ENCODE measurements at regions not wholly inside any gene's neighbourhood (a gene's known extent, or its start where the extent isn't known, plus 50 kb on each side); places are given as distances from the start of the nearest gene placed in this dataset.

DNA sequence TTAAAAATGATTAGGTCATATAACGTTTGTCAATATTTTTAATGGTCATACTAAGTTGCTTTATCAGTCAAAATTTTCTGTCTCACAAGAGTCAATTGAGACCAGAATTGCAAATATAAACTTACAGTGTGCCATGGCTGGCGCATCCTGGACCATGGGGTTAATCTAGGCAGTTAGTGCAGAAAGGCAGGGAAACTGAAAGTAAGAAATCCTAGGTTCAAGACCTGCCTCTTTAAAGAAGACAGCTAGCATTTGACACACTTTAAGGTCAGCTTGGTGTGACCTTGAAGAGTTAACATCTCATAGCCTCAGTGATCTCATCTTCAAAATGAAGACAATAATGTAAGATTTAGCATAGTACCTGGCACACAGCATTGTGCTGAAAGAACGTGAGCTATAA, 210.0 kb upstream of the DAB1 start:
- no peak for DNase-seq (ENCODE audit: low read depth)

DNA sequence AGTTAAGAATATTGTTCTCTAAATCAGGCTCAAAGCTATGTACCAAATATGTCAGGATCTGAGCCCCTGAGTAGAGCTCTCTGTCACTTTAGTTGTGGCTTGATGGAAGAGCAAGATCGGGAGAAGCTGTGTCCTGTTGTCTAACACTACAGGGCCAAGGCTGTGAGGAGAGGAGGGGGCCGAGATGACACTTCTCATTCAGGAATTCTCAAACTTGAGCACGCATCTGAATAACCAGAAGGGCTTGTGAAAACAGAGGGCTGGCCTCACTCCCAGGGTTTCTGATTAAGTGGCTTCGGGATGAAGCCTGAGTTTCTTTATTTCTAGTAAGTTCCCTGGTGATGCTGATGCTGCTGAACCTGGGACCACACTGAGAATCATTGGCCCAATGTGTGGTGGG, 209.2 kb upstream of the DAB1 start:
- no peak for DNase-seq (ENCODE audit: low read depth)

DNA sequence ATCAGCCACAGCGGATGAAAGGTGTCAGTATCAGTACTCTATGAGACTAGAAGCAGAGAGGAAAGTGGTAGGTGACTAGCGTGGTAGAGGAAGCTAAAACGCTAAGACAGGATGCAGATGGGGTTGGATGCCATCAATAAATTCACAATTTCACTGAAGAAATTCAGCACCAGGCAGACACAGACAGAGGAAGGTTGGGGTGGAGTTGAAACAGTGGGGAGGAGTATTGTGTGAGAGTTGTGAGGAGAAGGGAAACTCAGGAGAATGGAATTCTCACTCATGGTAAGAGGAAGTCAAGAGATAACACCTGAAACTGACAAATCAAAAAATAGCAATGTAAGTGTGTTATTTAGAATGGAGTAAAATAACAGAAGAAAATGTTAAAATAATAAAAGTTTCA, 208.5 kb upstream of the DAB1 start:
- DNase-seq (ENCODE audit: low read depth): no peak

DNA sequence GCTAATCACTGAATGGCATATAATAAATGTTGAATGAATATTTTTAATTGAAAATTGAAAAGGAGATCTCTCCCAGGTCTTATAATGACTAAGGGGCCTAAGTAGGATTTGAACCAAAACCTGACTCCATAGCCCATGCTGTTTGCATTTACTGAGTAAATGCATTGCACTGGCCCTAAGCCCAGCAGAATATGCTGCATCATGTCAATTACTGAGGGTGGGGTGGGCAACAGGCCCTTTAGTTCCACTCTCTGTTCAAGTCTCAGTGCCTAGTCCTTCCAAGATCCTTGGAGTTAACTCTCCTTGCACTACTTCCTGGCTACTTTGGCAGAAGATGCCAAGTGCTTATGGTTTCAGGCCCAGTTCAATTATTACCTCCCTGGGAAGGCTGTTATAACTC, 203.8 kb upstream of the DAB1 start:
- DNase-seq (ENCODE audit: low read depth): no peak

DNA sequence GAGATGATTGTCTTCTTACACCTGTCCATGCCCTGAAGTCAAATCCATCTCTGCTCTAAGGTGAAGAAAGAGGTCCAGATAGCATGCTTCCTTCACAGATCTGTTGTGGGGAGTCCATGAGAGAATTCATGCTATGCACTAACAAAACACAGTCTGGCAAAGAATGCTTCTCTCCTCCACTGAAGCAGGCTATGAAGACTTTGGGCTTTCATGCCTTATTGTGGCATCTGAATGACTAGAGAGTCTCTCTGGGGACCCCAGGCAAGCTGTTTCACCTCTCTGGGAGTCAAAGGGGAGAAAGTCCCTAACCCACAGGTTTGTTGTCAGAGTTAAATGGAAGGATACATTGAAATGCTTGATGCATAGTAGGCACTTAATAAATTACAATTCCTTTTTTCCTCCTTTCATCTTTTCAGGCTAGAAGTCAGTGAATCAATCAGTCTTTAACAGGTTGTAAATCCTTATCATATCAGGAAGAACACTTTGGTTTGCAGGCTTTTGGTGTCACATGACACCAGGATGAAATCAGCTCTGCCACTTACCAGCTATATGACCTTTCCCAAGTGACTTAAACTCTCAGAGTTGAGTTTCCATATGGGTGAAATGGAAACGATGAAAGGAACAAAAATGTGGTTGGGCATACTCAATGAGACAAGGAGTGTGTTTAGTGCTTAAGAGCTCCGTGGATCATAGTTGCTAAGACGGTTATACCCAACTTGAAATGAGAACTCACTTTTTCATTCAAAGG, 200.1 kb upstream of the DAB1 start:
- DNase-seq (ENCODE audit: low read depth): no peak

DNA sequence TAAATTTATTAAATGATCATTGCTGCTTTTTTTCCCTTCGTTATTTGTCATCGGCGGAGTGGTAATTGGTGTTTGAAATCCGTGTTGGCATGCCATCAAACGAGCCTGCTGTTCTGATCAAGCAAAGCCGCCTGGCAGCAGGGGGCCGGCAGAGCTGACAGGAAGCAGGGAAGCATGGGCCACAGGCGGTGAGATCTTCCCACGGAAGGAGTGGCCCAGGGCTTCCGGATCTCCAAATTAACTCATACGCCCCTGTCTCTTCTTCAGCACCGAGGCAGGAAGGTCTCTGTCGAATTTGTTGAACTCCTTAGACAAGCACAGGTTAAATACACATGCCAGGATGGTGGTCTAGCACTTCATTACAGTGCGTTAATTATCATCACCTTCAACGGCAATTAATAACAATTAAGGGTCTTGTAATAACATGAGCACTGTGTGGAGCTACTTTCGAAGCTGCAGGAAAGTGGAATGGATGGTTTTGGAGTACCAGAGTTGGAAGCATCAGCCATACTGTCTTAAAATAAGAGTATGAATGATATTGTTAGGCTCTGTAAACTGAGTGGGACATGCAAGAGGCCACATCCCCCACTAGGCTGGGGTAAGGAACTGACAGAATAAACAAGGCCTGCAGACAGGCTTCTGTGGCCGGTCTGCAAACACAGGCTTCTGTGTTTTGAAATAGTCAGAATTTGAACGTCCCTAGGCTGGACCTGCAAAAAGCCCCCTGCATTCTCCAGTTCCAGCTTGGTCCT, 199.4 kb upstream of the DAB1 start:
- DNase-seq (ENCODE audit: low read depth): no peak

DNA sequence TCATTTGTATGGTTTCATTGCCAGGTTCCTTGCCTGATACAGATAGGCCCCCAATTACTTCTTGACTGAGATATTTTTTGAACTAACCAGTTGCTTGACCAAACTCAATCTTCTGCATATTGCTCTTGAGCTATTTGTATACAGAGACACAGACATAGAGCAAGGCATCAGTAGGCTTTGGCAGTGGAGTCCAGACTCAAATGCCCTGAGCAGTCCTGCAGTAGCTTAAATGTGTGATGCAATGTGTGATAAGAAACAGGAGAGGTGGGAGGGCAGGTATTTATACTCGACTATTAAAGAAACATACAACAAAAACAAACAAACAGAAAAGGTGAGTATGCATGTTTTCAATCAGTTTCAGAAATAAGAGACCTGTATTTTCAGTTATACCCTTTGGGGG, 197.9 kb upstream of the DAB1 start:
- DNase-seq (ENCODE audit: low read depth): no peak

DNA sequence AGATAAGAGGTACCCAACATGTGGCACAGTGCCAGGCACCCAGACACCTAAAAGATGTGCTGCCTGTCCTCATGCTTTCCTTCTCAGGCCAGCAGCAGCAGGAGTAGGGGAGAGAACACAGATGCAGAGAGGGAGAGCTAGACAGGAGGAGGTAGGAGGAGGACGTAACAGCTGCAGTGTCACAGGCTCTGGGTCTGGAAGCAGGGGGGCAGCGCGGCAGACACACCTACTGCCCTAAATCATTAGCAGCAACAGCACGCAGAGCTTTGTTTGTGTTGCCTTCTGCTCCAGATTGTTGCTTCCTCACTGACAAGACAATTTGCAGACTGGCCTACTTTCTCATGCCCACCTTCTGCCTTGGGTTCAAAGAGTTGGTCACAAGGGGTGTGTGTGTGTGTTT, 196.7 kb upstream of the DAB1 start:
- no peak for DNase-seq (ENCODE audit: low read depth)

DNA sequence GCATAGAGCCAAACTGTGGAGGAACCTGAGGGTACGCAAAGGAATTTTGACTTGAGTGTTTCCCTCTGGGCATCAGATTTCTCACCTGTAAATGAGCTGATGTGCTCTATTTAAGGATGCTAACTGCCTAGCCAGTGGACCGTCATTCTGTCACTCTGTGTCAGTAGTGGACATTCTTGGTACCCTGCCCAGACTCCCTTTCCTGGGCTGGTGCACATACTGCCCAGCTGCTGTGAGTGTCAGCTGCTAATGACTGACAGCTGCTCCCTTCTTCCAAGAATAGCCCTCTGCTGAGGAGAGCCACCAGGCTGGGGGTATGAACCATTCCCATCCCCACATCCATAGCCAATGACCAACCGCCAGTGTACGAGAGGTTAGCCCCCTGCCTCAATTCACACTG, 193.1 kb upstream of the DAB1 start:
- DNase-seq (ENCODE audit: low read depth): no peak

DNA sequence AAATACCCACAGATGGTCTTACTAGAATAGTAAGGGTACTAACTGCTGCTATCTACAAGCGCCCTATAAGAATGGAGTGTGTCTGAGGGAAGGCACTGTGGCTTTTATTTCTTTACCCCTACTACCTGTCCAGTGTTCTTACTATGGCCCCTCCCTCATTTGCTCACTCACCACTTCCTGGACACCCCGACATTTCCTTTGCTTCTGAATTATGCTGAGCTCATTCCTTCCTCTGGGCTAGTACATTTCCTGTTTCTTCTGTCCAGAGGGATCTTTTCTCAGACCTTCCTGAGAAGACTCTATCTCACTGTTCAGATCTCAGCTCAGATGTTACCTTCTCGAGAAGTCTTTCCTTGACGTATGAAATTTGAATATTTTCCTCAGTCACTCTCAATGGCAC, 192.1 kb upstream of the DAB1 start:
- no peak for DNase-seq (ENCODE audit: low read depth)

DNA sequence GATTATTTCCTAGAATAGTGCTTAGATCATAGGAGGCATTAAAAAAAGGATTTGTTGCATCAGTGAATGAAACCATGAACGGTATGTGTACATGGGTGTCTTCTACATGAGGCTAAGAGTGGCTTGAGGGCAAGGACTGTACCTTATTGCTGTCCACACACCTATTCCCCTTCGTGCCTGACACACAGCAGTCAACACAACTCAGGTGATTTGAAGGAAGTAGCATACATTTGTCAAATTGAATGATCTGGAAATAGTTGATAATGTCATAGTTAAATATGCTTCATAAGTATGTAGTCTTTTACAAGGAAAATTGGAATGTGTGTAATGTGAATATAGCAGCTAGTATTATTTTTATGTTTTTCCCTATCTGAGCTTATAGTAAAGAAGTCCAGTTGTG, 189.0 kb upstream of the DAB1 start:
- DNase-seq (ENCODE audit: low read depth): no peak

DNA sequence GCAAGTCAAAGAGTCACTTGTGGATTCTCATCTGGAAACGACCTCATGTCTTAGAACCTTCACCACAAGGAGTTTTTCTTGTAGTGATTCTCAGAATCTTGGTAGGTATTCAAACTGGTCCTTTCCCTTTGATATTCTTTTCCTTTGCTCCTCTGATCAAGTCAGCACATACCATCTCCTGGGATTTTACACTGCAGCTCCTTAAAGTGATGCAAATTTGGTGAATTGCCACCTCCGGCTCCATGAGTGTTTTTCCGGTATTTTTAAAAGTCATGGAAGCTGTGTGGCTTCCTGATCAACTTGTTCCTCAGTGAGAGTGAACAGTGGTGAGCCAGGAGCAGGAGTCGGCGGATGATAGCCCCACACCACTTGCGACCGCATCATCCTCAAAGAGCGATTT, 182.1 kb upstream of the DAB1 start:
- DNase-seq (ENCODE audit: low read depth): no peak

DNA sequence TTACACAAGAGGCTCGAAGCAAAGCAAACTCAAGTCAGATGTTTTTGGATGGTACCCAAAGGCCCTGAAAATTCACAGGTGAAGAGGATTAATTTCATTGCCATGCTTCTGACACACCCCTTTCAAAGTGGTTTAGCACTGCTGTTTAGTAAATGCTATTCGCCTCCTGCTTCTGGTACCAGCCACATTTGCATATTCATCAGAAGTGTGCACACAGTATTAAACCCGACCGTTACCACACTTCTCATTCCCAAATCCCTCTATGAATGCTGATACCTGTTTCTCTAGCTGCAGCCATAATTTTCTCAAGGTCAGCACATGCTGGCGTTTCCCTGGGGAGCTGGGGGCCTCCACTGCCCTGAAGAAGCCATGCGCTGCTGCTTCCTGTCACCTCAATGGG, 179.8 kb upstream of the DAB1 start:
- no peak for DNase-seq (ENCODE audit: low read depth)

DNA sequence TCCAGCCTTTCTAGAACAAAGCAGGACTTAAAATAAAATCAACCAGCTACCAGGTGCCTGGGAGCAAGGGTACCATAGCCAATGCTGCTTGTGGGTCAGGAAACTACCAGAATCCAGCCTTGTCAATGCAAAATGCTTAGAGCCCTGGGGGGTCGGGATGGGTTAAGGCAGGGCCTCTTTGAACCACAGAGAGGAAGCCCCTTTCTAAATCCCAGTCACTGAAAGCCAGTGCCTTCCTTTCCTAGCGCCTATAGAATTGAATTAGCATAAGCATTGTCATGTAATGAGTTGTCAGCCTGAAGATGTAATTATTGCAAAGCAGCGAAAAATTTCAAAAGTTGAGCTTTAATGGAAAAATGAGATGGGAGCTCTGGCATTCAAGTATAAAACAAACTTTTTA, 176.6 kb upstream of the DAB1 start:
- no peak for DNase-seq (ENCODE audit: low read depth)

DNA sequence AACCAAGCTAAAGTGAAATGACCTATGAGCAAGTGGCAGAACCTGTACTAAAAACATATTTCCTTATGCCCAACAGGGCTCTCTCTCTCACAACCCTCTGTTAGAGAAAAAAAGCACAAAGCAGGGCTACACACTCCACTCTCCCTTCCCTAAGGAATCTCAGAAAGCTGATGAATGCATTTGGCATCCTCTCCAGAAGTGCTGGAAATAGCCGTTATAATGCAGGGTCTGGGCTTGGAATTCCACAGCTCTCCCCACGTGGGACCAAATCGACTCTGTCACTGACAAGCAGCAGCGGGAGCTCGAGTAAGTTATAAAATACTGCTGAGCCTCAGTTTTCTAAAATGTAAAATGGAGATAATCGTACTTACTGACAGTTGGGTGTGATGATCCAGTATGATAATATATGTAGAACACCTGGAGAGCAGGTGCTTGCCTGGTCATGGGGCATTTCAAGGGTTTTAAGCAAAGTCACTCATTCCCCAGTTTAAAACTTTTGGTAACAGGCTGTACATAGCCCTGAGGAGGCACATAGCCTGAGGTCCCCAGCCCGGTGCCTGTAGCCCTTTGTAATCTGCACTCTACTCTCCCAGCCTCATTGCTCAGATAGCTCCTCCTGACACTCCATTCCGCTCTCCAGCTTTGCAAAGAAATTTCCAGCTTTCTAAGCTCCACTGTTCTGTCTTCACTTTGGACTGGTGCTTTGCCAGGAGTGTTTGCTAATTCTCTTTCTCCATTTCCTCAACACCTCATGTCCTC, 175.6 kb upstream of the DAB1 start:
- DNase-seq (ENCODE audit: low read depth): no peak

DNA sequence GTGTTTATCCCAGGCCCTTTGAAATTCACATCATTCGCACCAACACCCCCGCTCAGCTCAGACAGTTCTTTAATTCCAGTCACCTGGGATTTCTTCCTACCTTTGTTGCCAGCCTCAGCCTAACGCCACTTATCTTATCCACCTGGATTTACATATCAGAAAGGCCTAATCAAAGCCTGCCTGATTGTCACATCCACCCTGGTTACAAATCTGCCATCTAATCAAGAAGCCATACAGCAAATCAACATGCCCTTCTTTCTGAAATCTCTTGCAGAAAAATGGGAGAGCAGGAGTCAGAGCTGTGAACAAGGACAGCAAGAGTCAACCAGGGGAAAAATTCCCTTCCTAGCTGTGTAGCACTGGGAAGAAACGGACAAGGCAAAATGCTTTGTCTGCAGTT, 173.2 kb upstream of the DAB1 start:
- no peak for DNase-seq (ENCODE audit: low read depth)

DNA sequence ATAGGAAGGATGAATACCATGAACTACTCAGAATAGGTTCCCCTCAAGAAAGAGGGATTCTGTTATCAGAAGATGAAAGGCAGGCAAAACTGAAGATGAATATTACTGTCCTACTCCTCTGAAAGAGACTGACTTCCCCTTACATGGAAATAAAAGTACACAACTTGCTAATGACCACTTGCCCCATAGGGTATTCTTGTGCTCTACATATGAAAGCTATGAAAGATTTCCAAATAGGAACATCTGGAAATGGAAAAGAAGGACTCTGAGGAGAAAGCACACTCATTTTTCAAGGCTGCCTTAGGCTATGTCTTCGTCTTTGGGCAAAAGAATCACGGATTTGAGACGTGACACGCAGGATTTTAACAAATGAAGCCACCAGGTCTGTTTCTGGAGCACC, 170.1 kb upstream of the DAB1 start:
- no peak for DNase-seq (ENCODE audit: low read depth)

DNA sequence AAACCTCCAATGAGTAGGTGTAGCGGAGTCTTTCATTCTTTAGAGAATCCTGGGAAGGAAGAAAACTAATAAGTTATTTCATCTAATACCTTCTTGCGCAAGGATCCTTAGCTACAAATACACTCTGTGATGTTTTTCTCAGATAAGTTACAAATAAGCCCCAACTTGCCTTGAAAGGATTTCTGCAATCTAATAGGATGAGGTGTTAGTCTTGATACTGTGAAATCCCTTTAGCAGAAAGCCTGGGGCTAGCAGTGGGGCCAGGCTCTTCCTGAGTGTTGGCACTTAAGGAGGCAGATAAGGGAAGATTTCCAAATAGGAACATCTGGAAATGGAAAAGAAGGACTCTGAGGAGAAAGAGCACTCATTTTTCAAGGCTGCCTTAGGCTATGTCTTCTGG, 168.0 kb upstream of the DAB1 start:
- DNase-seq (ENCODE audit: low read depth): no peak

DNA sequence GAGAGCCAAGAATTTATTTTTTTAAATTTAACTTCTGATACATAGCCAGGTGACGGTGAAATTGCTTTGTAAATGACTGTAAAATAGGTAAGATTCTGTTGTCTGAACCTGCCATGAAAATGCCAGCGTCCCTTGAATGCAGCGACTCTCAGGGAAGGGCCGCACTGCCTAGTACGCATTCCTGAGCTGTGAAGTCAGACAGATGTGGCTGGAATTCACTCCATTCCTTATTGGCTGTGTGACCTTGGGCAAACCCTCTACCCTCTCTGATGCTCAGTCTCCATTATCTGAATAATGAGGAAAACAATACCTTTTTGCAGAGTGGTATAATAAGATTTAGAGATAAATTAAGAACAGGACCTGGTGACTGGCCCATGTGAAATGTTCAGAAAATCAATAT, 167.1 kb upstream of the DAB1 start:
- DNase-seq (ENCODE audit: low read depth): no peak

DNA sequence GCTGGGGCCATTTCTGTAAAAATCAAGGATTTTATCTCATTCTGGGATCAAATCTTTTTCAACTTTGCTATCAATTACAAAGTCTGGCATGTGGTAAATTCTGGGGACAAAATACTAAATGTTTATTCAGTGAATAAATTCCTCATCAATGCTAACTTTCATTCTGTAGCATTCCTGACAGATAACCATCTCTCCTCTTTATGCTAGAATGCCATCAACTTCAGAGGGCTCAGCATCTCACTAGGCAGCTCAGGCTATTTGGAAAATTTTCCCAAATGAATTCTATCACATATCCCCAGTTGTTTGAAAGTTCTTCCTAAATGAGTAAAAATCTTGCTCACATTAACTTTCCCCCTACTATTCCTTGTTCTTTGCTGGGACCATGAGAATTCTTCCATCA, 163.0 kb upstream of the DAB1 start:
- DNase-seq (ENCODE audit: low read depth): no peak

DNA sequence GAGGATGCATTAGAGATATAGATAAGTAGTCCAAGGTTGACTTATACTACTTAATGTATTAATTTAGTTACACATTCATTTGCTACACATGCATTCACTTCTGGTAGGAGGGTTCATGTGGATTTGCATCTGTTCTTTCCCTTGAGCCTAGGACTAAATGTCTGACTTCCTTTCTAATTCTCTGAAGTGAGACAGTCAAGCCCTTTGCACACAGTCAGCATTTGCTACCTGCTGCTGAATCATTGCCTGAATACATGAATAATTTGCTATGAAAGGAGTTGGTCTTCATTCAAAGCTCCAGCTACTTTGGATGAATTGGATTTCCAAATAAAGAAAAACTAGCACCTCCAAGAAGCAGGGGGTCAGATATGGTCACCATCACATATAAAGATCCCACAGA, 154.8 kb upstream of the DAB1 start:
- no peak for DNase-seq (ENCODE audit: low read depth)

DNA sequence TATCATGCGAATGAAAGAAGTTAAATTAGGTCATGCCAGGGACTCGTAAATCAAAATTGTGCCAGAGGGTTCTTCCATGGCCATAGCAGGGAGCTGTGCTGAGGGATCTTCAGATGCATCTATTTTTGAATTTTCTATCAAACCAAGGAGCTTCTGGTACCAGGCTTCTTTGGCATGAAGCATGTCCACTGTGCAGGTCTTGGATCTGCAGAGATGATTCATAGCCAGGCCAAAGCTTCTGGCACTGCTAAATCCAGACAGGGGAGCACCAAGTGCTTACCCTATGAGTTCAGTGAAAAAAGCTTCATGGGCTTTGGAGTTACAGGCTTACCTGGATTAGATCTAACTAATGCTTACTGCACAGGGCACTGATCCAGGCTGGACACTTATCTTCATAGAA, 154.2 kb upstream of the DAB1 start:
- DNase-seq (ENCODE audit: low read depth): no peak

DNA sequence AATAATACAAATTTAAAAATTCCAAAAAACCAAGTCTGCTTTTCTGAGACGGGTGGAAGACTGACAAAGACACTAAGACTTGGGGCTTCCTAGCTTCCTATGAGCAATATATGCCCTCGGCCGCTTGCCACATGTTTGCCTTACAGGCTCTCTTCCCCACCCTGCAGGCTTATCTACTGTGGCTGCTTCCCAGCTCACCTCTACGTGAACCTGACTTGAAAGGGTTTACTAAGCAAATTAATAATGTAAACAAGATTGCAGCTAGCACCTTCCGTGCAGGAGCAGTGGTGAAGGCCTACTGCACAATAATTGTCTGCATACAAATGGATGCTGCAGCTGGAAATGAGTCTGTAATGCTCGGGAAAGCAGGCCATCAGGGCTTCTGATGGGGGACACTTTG, 152.9 kb upstream of the DAB1 start:
- DNase-seq (ENCODE audit: low read depth): no peak
